ENCODE measurements at regions not wholly inside any gene's neighbourhood (a gene's known extent, or its start where the extent isn't known, plus 50 kb on each side); places are given as distances from the start of the nearest gene placed in this dataset.

GRCh38 chr18:6626457-6626856 lies 103.1 kb upstream of the ARHGAP28 start:
- Histone ChIP-seq H3K36me3 (ENCODE audit: control insufficient read depth, low read length) (no peaks in the 10 kb centered on the region), H3K4me2 (ENCODE audit: low read length) (no peak overlapping the region), H3K27me3 (ENCODE audit: control insufficient read depth, low read length) (no peaks in the 10 kb centered on the region), H3K79me2 (ENCODE audit: control insufficient read depth, low read length) (no peaks in the 10 kb centered on the region), H3F3A (ENCODE audit: control insufficient read depth, insufficient read depth) (no peaks in the 10 kb centered on the region), H3K4me1 (ENCODE audit: control insufficient read depth, low read length) (no peaks in the 10 kb centered on the region), H4K20me1 (ENCODE audit: control insufficient read depth, insufficient read depth, low read depth, low read length) (no peaks in the 10 kb centered on the region), H3K9me2 (replicated peaks; ENCODE audit: control insufficient read depth, low read length) (no peaks in the 10 kb centered on the region), H3K4me3 (ENCODE audit: low read length) (no peak overlapping the region), H3K27ac (ENCODE audit: low read depth, low read length) (no peak overlapping the region), H3K9me3 (ENCODE audit: control insufficient read depth, insufficient read depth, low read length) (no peaks in the 10 kb centered on the region)
- TF ChIP-seq EZH2phosphoT487 (IDR thresholded peaks at IDR 0.05; ENCODE audit: borderline replicate concordance, low read length) (no peak), CTCF (IDR thresholded peaks at IDR 0.05; ENCODE audit: low read depth, low read length, poor library complexity, severe bottlenecking) (no peak)

- H3F3A ChIP-seq (ENCODE audit: control insufficient read depth, insufficient read depth) = no peaks in the 10 kb centered on the region
- H3K9me2 ChIP-seq (replicated peaks; ENCODE audit: control insufficient read depth, low read length) = no peaks in the 10 kb centered on the region
- H3K36me3 ChIP-seq (ENCODE audit: control insufficient read depth, low read length) = no peaks in the 10 kb centered on the region
- no peaks in the 10 kb centered on the region for H3K9me3 ChIP-seq (ENCODE audit: control insufficient read depth, insufficient read depth, low read length)
- no peak overlapping the region for H3K27ac ChIP-seq (ENCODE audit: low read depth, low read length)
- H3K4me3 ChIP-seq (ENCODE audit: low read length) = no peak overlapping the region
- H3K27me3 ChIP-seq (ENCODE audit: control insufficient read depth, low read length) = no peaks in the 10 kb centered on the region
- no peaks in the 10 kb centered on the region for H3K79me2 ChIP-seq (ENCODE audit: control insufficient read depth, low read length)
- TF ChIP-seq EZH2phosphoT487 (IDR thresholded peaks at IDR 0.05; ENCODE audit: borderline replicate concordance, low read length) (no peak), CTCF (IDR thresholded peaks at IDR 0.05; ENCODE audit: low read depth, low read length, poor library complexity, severe bottlenecking) (no peak)
- no peaks in the 10 kb centered on the region for H4K20me1 ChIP-seq (ENCODE audit: control insufficient read depth, insufficient read depth, low read depth, low read length)
- no peak overlapping the region for H3K4me2 ChIP-seq (ENCODE audit: low read length)
- no peaks in the 10 kb centered on the region for H3K4me1 ChIP-seq (ENCODE audit: control insufficient read depth, low read length)
Measured at GRCh38 chr18:6627645-6628044, 101.9 kb upstream of the ARHGAP28 start.

- Histone ChIP-seq H3K79me2 (ENCODE audit: control insufficient read depth, low read length) (no peaks in the 10 kb centered on the region), H3K4me3 (ENCODE audit: low read length) (no peak overlapping the region), H3K27me3 (ENCODE audit: control insufficient read depth, low read length) (no peaks in the 10 kb centered on the region), H3K4me2 (ENCODE audit: low read length) (no peak overlapping the region), H3K27ac (ENCODE audit: low read depth, low read length) (no peak overlapping the region), H3K9me3 (ENCODE audit: control insufficient read depth, insufficient read depth, low read length) (no peaks in the 10 kb centered on the region), H3F3A (ENCODE audit: control insufficient read depth, insufficient read depth) (no peaks in the 10 kb centered on the region), H4K20me1 (ENCODE audit: control insufficient read depth, insufficient read depth, low read depth, low read length) (no peaks in the 10 kb centered on the region), H3K9me2 (replicated peaks; ENCODE audit: control insufficient read depth, low read length) (no peaks in the 10 kb centered on the region), H3K36me3 (ENCODE audit: control insufficient read depth, low read length) (no peaks in the 10 kb centered on the region), H3K4me1 (ENCODE audit: control insufficient read depth, low read length) (no peaks in the 10 kb centered on the region)
- TF ChIP-seq EZH2phosphoT487 (IDR thresholded peaks at IDR 0.05; ENCODE audit: borderline replicate concordance, low read length) (no peak), CTCF (IDR thresholded peaks at IDR 0.05; ENCODE audit: low read depth, low read length, poor library complexity, severe bottlenecking) (no peak)
Measured at GRCh38 chr18:6628187-6628586, 101.3 kb upstream of the ARHGAP28 start.

All from DOHH2 (cell line).